Neural progenitor cell (in vitro differentiated cells): ENCODE measurements at regions not wholly inside any gene's neighbourhood (a gene's known extent, or its start where the extent isn't known, plus 50 kb on each side); places are given as distances from the start of the nearest gene placed in this dataset.

ENCODE experiments used
- CTCF ChIP-seq: fragments of 200-600 bp; sonication (generic); IDR thresholded peaks from 2 replicates; pipeline ENCODE4 v1.5.1; 2017; ENCODE audit warnings: antibody characterized with exemption, mild to moderate bottlenecking
- EZH2 ChIP-seq: fragments of 200-600 bp; sonication (generic); IDR thresholded peaks from 2 replicates; pipeline ENCODE4 v1.6.1; 2017; ENCODE audit warnings: antibody characterized with exemption, mild to moderate bottlenecking, moderate library complexity
- EZH2phosphoT487 ChIP-seq: fragments of 200-600 bp; sonication (generic); IDR thresholded peaks from 2 replicates; pipeline ENCODE4 v1.6.1; 2017; ENCODE audit warnings: antibody characterized with exemption

- TF ChIP-seq CTCF (no peak), EZH2 (no peak), EZH2phosphoT487 (no peak)
These were observed 96.8 kb upstream of the WDR44 start for GRCh38 chrX:118249146-118249545.
